GM06990 (cell line): ENCODE measurements at regions not wholly inside any gene's neighbourhood (a gene's known extent, or its start where the extent isn't known, plus 50 kb on each side); places are given as distances from the start of the nearest gene placed in this dataset.

Experiments used
- DNase-seq: peaks from one replicate; pipeline ENCODE4 v3.0.0-alpha.2; 2011; ENCODE audit not compliant: insufficient read length; ENCODE audit errors: extremely low read depth
- H3K27me3 ChIP-seq: replicated peaks from 2 replicates; pipeline ENCODE4 v1.6.0; 2011; ENCODE audit warnings: low read length; ENCODE audit not compliant: control insufficient read depth, insufficient read depth
- H3K36me3 ChIP-seq: 2 replicates; pipeline ENCODE4 v1.5.1; 2011; ENCODE audit warnings: low read length; ENCODE audit not compliant: control insufficient read depth, insufficient read depth
- H3K4me3 ChIP-seq: replicated peaks from 2 replicates; pipeline ENCODE4 v1.5.1; 2011; ENCODE audit warnings: low read depth, mild to moderate bottlenecking, control low read depth, low read length
- CTCF ChIP-seq: IDR thresholded peaks from 2 replicates; pipeline ENCODE4 v1.5.1; 2011; ENCODE audit warnings: low read length, control low read depth, mild to moderate bottlenecking, inconsistent platforms; ENCODE audit not compliant: insufficient read depth, poor library complexity, severe bottlenecking

DNA sequence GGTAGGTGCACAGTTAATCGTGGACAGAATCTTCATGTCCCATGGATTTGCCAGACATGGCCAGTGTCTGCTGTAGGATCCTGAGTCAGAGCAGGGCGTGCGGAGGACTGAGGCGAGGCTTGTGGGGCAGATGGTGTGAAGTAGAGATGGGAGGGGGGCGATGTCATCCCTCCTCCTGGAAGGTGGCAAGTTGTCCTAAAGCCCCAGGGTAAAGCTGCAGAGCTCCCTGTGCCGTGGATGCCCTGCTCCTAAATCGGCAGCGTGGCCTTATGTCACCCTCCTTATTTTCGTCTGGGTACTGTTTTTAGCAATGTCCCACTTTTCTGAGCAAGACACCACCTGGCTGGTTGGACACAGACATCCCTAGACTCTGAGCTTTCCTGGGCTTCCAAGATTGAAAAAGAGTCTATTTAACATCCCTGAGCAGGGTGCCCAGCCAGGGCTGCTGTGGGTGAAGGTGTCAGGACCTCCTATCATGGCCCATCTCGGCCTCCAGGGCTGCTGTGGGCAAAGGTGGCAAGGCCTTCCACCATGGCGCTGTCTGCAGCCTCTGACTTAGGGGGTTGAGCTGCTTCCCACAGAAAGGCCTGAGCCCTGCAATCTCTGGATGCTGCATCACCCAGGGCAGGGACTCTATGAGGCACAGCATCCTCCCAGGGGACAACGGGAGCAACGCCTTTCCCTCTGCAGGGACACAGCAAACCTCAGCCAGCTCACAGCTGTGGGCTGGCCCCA, 145.4 kb downstream of the TTLL2 start:
- DNase-seq = no peak
- no peak for TF ChIP-seq CTCF
- Histone ChIP-seq H3K4me3 (no peak overlapping the region), H3K36me3 (no peaks in the 10 kb centered on the region), H3K27me3 (no peaks in the 10 kb centered on the region)

DNA sequence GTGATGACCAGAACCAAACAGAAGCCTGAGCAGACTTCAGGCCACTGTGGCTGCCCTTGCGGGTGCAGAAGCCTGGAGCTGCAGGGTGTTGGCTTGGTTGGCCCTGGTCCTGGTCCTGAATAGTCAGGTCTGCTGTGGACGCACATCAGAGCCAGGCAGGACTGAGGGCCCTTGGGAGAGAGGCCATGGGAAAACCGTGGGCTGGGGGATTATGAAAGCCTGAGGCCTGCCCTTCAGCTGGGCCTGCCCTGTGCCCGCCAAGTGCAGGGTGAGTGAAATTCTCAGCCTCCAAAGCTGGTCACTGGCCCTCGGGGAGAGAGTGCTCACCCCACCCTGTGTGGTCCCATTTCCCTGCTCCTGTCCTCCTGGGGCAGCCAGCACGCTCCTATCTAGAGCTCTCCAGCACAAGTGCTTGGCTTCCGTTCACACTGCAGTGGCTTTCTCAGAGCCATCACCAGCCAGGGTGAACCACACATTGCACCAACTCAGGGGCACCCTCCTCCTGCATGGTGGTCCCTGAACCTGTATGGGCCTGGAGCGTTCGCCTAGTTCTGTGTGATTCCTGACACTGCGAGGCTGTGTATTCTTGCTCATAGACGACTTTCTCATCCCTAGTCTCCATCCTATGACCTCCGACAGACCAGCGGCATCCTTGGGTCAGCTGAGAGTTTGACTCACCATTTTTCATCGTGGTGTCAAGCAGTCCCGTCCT, 146.1 kb downstream of the TTLL2 start:
- DNase-seq = no peak

GRCh38 chr6:167471548-167471930, 146.7 kb downstream of the TTLL2 start:
- TF ChIP-seq CTCF = no peak
- no peak for DNase-seq
- no peak overlapping the region for H3K4me3 ChIP-seq
- no peaks in the 10 kb centered on the region for H3K27me3 ChIP-seq
- H3K36me3 ChIP-seq = no peaks in the 10 kb centered on the region

More for the DNA sequence above, 146.1 kb downstream of the TTLL2 start:
- no peak overlapping the region for H3K4me3 ChIP-seq
- no peak for TF ChIP-seq CTCF
- H3K36me3 ChIP-seq = no peaks in the 10 kb centered on the region
- no peaks in the 10 kb centered on the region for H3K27me3 ChIP-seq

DNA sequence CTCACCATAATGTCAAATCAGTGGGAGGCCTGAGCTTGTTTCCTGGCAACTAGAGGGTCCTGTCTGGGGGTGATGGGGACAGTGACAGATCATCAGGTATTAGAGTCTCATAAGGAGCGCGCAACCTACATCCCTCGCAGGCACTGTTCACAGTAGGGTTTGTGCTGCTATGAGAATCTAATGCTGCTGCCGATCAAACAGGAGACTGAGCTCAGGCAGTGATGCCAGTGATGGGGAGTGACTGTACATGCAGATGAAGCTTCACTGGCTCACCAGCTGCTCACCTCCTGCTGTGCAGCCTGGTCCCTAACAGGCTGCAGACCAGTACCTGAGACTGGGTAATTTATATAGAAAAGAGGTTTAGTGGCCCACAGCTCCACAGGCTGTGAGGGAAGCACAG, 147.3 kb downstream of the TTLL2 start:
- Histone ChIP-seq H3K36me3 (no peaks in the 10 kb centered on the region), H3K4me3 (no peak overlapping the region), H3K27me3 (no peaks in the 10 kb centered on the region)
- TF ChIP-seq CTCF = no peak
- DNase-seq = no peak

DNA sequence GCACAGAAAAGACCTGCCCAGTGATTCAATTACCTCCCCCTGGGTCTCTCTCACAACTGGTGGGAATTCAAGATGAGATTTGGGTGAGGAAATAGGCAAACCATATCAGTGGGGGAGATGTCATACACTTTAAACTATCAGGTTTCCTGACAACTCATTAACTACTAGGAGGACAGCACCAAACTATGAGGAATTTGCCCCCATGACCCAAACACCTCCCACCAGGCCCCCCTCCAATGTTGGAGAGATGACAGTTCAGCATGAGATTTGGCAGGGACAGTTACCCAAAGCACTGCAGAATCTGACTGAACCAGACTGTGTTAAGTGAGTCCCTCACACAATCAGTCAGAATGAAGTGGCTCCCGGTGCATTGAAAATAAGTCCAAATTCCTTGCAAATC, 148.0 kb downstream of the TTLL2 start:
- Histone ChIP-seq H3K36me3 (no peaks in the 10 kb centered on the region), H3K27me3 (no peaks in the 10 kb centered on the region), H3K4me3 (no peak overlapping the region)
- no peak for DNase-seq
- TF ChIP-seq CTCF = no peak

GRCh38 chr6:167474171-167474570, 149.3 kb downstream of the TTLL2 start:
- H3K27me3 ChIP-seq = no peaks in the 10 kb centered on the region
- H3K4me3 ChIP-seq = no peak overlapping the region
- no peak for TF ChIP-seq CTCF
- no peaks in the 10 kb centered on the region for H3K36me3 ChIP-seq
- no peak for DNase-seq
